Fibroblast of villous mesenchyme (primary cell): ENCODE measurements at regions not wholly inside any gene's neighbourhood (a gene's known extent, or its start where the extent isn't known, plus 50 kb on each side); places are given as distances from the start of the nearest gene placed in this dataset.
"Not testable (repeated sequence)": the region's sequence is repeated elsewhere in the genome, so short reads cannot be mapped to it uniquely, and the experiment has no call there.

Experiments used
- DNase-seq: peaks from one replicate; pipeline ENCODE4 v3.0.0-alpha.2; 2010; ENCODE audit warnings: low read depth
- H3K4me3 ChIP-seq: 2 replicates; pipeline ENCODE4 v1.5.1; 2011; ENCODE audit warnings: low read depth, mild to moderate bottlenecking, low read length
- TF ChIP-seq, protein P1 (sequence below): IDR thresholded peaks from 2 replicates; pipeline ENCODE4 v1.5.1; 2012; ENCODE audit warnings: low read depth, mild to moderate bottlenecking, low read length; ENCODE audit not compliant: insufficient read depth

DNA sequence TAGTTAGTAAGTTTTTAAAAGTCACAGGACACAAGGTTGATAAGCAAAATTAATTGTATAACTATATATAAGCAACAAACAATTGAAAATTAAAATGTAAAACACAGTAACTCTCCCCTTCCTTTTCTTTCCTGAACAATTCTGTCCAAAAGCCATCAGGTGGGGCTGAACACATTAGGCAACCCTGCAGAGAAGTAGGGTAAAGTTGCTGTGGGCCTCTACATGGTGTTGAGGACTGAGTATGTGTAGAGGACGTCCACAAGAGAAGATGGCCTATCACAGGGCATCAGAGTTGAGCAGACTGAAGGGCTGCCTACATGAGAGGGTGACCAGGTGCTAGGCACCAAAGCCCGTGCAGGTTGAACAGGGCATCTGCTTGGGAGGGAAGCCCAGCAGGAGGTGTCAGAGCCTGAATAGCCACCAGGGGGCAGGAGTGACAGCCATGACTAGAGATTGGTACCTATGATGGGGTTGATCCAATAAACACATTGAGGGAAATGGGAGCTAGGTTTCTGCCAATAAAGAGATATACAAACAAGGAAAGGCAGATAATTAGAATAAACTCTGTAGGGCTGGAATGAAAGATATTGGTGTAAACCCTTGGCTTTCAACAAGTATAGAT is 415.1 kb downstream of the NPIPA8 start:
- peak; percentile 5 for DNase-seq
- H3K4me3 ChIP-seq = no peak overlapping the region
- TF ChIP-seq, protein P1, sequence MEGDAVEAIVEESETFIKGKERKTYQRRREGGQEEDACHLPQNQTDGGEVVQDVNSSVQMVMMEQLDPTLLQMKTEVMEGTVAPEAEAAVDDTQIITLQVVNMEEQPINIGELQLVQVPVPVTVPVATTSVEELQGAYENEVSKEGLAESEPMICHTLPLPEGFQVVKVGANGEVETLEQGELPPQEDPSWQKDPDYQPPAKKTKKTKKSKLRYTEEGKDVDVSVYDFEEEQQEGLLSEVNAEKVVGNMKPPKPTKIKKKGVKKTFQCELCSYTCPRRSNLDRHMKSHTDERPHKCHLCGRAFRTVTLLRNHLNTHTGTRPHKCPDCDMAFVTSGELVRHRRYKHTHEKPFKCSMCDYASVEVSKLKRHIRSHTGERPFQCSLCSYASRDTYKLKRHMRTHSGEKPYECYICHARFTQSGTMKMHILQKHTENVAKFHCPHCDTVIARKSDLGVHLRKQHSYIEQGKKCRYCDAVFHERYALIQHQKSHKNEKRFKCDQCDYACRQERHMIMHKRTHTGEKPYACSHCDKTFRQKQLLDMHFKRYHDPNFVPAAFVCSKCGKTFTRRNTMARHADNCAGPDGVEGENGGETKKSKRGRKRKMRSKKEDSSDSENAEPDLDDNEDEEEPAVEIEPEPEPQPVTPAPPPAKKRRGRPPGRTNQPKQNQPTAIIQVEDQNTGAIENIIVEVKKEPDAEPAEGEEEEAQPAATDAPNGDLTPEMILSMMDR = peak; percentile 45

DNA sequence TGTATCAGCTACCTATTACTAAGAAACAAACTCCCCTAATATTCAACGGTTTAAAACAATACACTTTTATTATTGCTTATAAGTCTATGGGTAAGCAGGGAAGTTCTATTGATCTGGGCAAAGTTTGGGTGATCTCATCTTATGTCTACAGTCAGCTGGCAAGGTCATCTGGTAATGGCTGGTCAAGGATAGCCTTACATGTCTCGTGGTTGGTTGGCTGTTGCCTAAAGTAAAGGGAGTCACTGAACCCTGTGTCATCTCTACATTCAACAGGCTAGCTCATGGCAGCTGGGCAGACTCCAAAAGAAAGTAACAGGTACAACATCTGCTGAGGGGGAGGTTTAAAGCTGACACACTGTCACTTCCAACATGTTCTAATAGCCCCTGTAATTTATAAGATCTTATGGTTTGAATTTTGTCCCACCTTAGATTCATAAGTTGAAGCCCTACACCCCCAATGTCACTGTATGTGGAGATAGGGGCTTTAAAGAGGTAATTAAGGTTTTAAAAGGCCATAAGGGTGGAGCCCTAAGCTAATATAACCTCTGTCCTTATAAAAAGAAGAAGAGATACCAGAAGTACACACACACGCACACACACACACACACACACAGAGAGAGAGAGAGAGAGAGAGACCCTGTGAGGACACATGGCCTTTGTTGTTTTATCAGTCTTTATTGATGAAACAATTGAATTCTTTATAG is 419.1 kb downstream of the NPIPA8 start:
- H3K4me3 ChIP-seq = no peak overlapping the region
- TF ChIP-seq, protein P1 = no peak

DNA sequence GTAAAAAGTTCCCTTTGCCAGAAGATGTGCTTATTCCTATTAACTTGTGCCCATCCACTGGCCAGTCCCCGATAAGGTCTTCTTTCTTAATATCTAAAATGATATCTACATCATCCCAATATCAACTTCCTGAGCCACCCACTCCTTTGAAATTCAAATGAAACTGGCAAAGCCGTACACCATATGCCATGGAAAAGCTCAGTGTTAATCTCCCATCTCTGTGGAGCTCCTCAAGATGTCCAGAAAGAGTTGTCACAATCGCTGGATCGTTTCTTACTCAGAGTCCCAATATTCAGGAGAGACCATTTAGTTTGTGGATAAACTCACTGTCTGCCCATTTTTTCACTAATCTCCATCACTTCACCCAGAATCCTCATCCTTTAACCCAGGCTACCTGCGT is 420.7 kb downstream of the NPIPA8 start:
- TF ChIP-seq, protein P1 = no peak
- H3K4me3 ChIP-seq = no peak overlapping the region
- no peak for DNase-seq

More for the DNA sequence above, 419.1 kb downstream of the NPIPA8 start:
- no peak for DNase-seq

DNA sequence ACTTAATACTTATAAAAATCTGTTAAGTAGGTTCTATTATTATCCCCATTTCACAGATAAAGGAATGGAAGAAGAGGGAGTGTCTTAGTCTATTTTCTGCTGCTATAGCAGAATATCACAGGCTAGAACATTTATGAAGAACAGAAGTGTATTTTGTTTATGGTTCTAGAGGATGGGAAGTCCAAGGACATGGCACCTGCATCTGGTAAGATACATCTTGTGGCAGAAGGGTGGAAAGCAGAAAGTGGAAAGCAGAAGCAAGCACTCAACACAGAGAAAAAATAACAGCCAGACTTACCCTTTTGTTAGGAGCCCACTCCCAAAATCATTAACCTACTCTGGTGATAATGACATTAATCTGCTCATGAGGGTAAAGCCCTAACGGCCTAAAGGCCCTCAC is 422.4 kb downstream of the NPIPA8 start:
- no peak overlapping the region for H3K4me3 ChIP-seq
- no peak for DNase-seq
- TF ChIP-seq, protein P1 = no peak

DNA sequence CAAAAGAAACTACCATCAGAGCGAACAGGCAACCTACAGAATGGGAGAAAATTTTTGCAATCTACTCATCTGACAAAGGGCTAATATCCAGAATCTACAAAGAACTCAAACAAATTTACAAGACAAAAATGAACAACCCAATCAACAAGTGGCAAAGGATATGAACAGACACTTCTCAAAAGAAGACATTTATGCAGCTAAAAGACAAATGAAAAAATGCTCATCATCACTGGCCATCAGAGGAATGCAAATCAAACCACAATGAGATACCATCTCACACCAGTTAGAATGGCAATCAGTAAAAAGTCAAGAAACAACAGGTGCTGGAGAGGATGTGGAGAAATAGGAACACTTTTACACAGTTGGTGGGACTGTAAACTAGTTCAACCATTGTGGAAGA is 425.0 kb downstream of the NPIPA8 start:
- DNase-seq, H3K4me3 ChIP-seq: not testable (repeated sequence)

DNA sequence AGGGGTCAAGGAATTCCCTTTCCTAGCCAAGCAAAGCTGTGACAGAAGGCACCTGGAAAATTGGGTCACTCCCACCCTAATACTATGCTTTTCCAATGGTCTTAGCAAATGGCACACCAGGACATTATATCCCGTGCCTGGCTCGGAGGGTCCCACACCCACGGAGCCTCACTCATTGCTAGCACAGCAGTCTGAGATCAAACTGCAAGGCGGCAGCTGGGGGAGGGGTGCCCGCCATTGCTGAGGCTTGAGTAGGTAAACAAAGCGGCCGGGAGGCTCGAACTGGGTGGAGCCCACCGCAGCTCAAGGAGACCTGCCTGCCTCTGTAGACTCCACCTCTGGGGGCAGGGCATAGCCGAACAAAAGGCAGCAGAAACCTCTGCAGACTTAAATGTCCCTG is 429.9 kb downstream of the NPIPA8 start:
- not testable (repeated sequence) for DNase-seq, H3K4me3 ChIP-seq

DNA sequence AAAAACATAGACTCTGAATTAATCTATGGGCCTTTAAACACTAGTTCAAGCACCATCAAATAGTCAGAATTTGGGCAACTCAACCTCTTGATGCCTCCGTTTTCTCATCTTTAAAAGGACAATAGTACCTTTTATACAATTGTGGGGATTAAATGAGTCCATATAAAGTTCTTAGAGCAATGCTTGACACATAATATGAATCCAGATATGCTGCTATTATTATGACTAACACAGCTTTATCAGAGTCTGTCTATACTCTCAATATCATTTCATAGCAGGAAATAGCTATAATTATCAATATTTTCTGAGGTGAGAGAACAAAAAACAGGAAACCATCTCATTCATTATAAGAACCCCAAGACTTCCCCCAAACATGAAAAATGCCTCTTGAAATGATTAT is 430.5 kb upstream of the XYLT1 start:
- no peak for DNase-seq
- no peak overlapping the region for H3K4me3 ChIP-seq
- TF ChIP-seq, protein P1 = no peak

DNA sequence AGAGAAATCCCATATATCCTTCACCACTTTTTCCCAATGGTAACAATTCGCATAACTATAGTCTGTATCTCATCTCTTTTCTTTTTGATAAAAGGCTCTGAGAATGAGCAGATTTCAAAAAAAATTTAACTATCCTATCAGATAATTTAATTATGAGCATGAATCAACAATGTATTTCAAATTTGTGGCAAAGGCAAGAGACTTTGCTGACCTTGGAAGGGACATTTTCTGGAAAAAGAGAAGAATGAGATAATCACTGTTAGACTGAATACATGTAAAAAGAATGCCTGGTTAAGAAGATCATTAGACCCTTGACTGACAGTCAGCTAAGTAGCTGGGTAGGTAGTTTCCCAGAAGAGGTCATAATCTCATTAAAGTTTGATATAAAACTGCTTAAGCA is 428.4 kb upstream of the XYLT1 start:
- H3K4me3 ChIP-seq = no peak overlapping the region
- TF ChIP-seq, protein P1 = no peak
- DNase-seq = no peak
